Endodermal cell (in vitro differentiated cells): ENCODE measurements at regions not wholly inside any gene's neighbourhood (a gene's known extent, or its start where the extent isn't known, plus 50 kb on each side); places are given as distances from the start of the nearest gene placed in this dataset.

ENCODE experiments used
- DNase-seq: peaks from one replicate; pipeline ENCODE4 v3.0.0-alpha.2; 2017
- H3K27ac ChIP-seq: 2 replicates; pipeline ENCODE4 v1.5.1; 2013; ENCODE audit warnings: mild to moderate bottlenecking, low read depth, low read length, moderate library complexity
- H3K27me3 ChIP-seq: 2 replicates; pipeline ENCODE4 v1.6.1; 2013; ENCODE audit warnings: mild to moderate bottlenecking, low read length, moderate library complexity; ENCODE audit not compliant: insufficient read depth, control insufficient read depth, poor library complexity, severe bottlenecking
- H3K36me3 ChIP-seq: 2 replicates; pipeline ENCODE4 v1.7.0; 2013; ENCODE audit warnings: mild to moderate bottlenecking, low read length, moderate library complexity; ENCODE audit not compliant: control insufficient read depth, insufficient read depth
- H3K4me1 ChIP-seq: one replicate; pipeline ENCODE4 v1.7.0; 2013; ENCODE audit warnings: low read length; ENCODE audit not compliant: control insufficient read depth, insufficient read depth
- H3K4me3 ChIP-seq: 2 replicates; pipeline ENCODE4 v1.5.1; 2013; ENCODE audit warnings: mild to moderate bottlenecking, low read length, moderate library complexity
- H3K9ac ChIP-seq: 2 replicates; pipeline ENCODE4 v1.6.1; 2013; ENCODE audit warnings: mild to moderate bottlenecking, low read length, moderate library complexity; ENCODE audit not compliant: poor library complexity, severe bottlenecking; ENCODE audit errors: extremely low read depth
- H3K9me3 ChIP-seq: 2 replicates; pipeline ENCODE4 v1.6.1; 2013; ENCODE audit warnings: mild to moderate bottlenecking, low read length, moderate library complexity; ENCODE audit not compliant: control insufficient read depth
- H3K27ac Mint-ChIP-seq: 2 replicates; pipeline ENCODE4 v1.8.0; 2020; ENCODE audit warnings: mixed read lengths
- H3K27me3 Mint-ChIP-seq: 2 replicates; pipeline ENCODE4 v1.8.0; 2021; ENCODE audit warnings: mild to moderate bottlenecking, mixed read lengths; ENCODE audit not compliant: insufficient read depth
- H3K36me3 Mint-ChIP-seq: 2 replicates; pipeline ENCODE4 v1.8.0; 2020; ENCODE audit warnings: low read depth, mixed read lengths
- H3K4me1 Mint-ChIP-seq: 2 replicates; pipeline ENCODE4 v1.8.0; 2020; ENCODE audit warnings: mixed read lengths
- H3K4me3 Mint-ChIP-seq: 2 replicates; pipeline ENCODE4 v1.8.0; 2020; ENCODE audit warnings: mild to moderate bottlenecking, moderate library complexity, mixed read lengths
- H3K9me3 Mint-ChIP-seq: 2 replicates; pipeline ENCODE4 v1.8.0; 2020; ENCODE audit warnings: mild to moderate bottlenecking, mixed read lengths
- WGBS, 2 experiments: methylation state at CpG; one replicate each; pipeline versions ENCODE4 v1.1.5 to v1.1.7; 2013; ENCODE audit warnings: missing lambda C conversion rate in 2 of 2, mixed read lengths in 1 of 2; ENCODE audit not compliant: insufficient coverage in 1 of 2, insufficient read length in 1 of 2; 5-methylcytosine and 5-hydroxymethylcytosine counted together
- TF ChIP-seq, protein P1 (sequence below): fragments of 200-600 bp; sonication (generic); conservative IDR thresholded peaks from 2 replicates; pipeline ENCODE4 v1.5.0; 2021; ENCODE audit warnings: antibody characterized with exemption, mild to moderate bottlenecking

DNA sequence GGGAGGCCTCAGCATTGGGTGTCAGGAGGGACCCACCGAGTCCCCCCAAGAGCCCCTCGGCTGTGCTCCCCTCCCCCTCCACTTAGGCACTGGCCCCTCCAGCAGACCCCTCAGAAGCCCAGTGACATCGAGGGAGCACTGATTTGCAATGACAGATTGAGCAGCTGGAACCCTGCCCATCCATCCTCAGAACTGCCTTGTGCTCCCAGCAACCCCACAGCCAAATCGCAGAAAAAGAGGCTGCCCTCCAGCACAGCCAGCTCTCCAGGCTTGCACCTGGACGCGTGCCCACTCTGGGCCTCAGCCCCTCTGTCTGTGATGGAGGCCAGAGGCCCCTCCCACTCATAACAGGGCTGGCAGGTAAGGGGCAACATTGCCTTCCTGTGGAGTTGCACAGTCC is 123.2 kb upstream of the VSTM2B start:
- H3K9me3 Mint-ChIP-seq, result no peaks in the 10 kb centered on the region
- WGBS, 2 experiments, result 92 to 97% methylated on average over 3 to 6 of the region's 6 CpGs
- no peak overlapping the region for H3K9ac ChIP-seq
- no peaks in the 10 kb centered on the region for H3K4me1 ChIP-seq
- no peaks in the 10 kb centered on the region for H3K27me3 ChIP-seq
- H3K36me3 Mint-ChIP-seq, result no peaks in the 10 kb centered on the region
- H3K27me3 Mint-ChIP-seq, result peaks cover 15% of the 10 kb centered on the region
- H3K9me3 ChIP-seq, result no peaks in the 10 kb centered on the region
- H3K4me3 ChIP-seq, result no peak overlapping the region
- H3K36me3 ChIP-seq, result no peaks in the 10 kb centered on the region
- H3K27ac Mint-ChIP-seq, result no peak overlapping the region
- no peak overlapping the region for H3K4me3 Mint-ChIP-seq
- no peak for DNase-seq
- H3K4me1 Mint-ChIP-seq, result peaks cover 6% of the 10 kb centered on the region
- TF ChIP-seq, protein P1, sequence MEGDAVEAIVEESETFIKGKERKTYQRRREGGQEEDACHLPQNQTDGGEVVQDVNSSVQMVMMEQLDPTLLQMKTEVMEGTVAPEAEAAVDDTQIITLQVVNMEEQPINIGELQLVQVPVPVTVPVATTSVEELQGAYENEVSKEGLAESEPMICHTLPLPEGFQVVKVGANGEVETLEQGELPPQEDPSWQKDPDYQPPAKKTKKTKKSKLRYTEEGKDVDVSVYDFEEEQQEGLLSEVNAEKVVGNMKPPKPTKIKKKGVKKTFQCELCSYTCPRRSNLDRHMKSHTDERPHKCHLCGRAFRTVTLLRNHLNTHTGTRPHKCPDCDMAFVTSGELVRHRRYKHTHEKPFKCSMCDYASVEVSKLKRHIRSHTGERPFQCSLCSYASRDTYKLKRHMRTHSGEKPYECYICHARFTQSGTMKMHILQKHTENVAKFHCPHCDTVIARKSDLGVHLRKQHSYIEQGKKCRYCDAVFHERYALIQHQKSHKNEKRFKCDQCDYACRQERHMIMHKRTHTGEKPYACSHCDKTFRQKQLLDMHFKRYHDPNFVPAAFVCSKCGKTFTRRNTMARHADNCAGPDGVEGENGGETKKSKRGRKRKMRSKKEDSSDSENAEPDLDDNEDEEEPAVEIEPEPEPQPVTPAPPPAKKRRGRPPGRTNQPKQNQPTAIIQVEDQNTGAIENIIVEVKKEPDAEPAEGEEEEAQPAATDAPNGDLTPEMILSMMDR, result no peak
- H3K27ac ChIP-seq, result no peak overlapping the region

DNA sequence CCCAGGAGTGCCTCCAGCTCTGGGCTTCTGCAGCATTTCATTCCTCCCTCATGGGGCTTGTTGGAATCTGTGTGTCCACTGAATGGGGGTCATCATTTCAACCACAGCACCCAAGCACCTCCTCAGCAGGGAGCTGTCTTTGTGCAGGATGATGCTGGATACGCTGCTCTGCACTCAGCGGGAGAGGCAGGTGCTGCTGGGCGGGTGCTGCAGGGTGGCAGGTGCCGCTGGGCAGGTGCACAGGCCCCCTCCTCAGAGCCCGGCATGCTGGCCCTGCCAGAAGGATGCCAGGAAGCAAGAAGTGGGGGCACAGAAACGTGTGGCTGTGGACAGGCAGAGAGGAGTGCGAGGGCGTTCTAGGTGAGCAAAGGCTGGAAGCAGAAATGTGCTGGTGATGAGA is 121.8 kb upstream of the VSTM2B start:
- no peaks in the 10 kb centered on the region for H3K9me3 Mint-ChIP-seq
- TF ChIP-seq, protein P1, result no peak
- H3K9me3 ChIP-seq, result no peaks in the 10 kb centered on the region
- no peaks in the 10 kb centered on the region for H3K36me3 ChIP-seq
- 91 to 96% methylated on average over 6 to 8 of the region's 8 CpGs for WGBS, 2 experiments
- H3K27me3 ChIP-seq, result no peaks in the 10 kb centered on the region
- no peaks in the 10 kb centered on the region for H3K4me1 ChIP-seq
- H3K36me3 Mint-ChIP-seq, result no peaks in the 10 kb centered on the region
- H3K27ac ChIP-seq, result no peak overlapping the region
- no peak overlapping the region for H3K9ac ChIP-seq
- no peak for DNase-seq
- H3K4me1 Mint-ChIP-seq, result peaks cover 6% of the 10 kb centered on the region
- no peak overlapping the region for H3K4me3 ChIP-seq
- H3K27me3 Mint-ChIP-seq, result peaks cover 15% of the 10 kb centered on the region
- H3K4me3 Mint-ChIP-seq, result no peak overlapping the region
- no peak overlapping the region for H3K27ac Mint-ChIP-seq

DNA sequence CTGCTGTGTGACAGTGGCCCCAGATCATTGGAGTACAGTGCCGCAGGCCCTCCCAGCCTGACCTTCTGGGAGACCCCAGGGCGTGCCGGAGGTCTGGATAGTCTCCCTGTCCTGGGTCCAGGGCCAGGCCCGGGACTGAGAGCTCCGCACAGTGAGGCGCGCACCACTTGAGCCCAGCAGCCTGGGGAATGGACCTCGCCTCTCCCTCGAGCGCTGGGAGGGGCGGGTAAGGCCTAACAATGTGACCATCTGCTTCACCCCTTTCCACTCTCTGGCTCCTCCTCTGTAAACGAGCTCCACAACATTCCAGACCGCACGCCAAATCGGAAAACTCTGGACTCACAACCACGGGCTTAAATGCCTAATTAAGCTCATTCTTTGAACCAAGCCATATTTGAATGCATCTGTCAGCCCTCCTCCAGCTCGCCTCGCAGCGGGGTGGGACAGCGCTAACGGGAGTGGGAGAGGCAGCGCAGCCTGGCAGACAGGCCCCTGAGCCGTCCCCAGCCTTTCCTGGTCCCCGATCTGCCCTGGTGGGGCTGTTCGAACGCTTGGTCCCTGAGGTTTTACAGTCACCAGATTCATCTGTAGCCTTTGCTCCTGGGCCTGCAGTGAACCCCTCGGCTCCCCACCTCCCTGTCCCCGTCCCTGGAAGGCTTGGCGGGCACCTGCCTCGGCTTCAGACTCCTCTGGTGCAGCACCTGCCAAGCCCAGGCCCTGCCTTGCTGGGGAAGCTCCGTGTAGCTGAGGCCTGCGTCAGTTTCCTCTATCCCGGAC is 120.7 kb upstream of the VSTM2B start:
- 68 to 72% methylated on average over 22 to 33 of the region's 33 CpGs for whole genome bisulfite sequencing, 2 experiments
- H3K36me3 Mint-ChIP-seq, result no peaks in the 10 kb centered on the region

More for the DNA sequence above, 120.7 kb upstream of the VSTM2B start:
- Mint-ChIP-seq H3K4me1 (peaks cover under 1% of the 10 kb centered on the region), H3K27me3 (peaks cover 15% of the 10 kb centered on the region), H3K27ac (no peak overlapping the region), H3K4me3 (no peak overlapping the region), H3K9me3 (no peaks in the 10 kb centered on the region)
- H3K9me3 ChIP-seq, result no peaks in the 10 kb centered on the region
- TF ChIP-seq, protein P1, result no peak
- H3K4me1 ChIP-seq, result no peaks in the 10 kb centered on the region
- no peaks in the 10 kb centered on the region for H3K36me3 ChIP-seq
- H3K4me3 ChIP-seq, result no peak overlapping the region
- no peak overlapping the region for H3K9ac ChIP-seq
- peak; percentile 71 for DNase-seq
- no peaks in the 10 kb centered on the region for H3K27me3 ChIP-seq
- H3K27ac ChIP-seq, result peak overlapping the region; percentile 84
